ENCODE measurements at regions not wholly inside any gene's neighbourhood (a gene's known extent, or its start where the extent isn't known, plus 50 kb on each side); places are given as distances from the start of the nearest gene placed in this dataset.

DNA sequence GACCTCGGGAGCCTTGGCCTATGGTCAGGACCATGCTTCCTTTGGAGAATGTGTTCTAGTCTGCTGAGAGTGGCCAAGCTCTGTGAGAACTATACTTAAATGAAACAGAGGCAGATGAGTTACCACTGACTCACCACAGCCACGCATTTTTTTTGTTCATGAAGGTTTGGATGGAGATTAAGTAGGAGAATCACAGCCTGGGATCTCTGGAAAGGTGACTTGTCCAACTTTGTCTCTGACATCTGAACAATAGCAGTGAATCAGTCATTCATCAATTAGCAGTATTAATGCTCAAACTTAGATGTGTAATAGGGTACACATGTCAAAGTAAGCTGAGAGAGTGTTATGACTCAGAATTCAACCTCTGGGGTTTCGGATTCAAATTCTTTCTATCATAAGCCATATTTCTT, 100.7 kb upstream of the ANO3 start:
- Histone ChIP-seq H3K4me1 (ENCODE audit: control insufficient read depth in 5 of 5, insufficient read depth in 5 of 5, low read length in 5 of 5) (no peaks in the 10 kb centered on the region), H3K4me3 (no peak overlapping the region), H3K27me3 (ENCODE audit: control insufficient read depth in 3 of 3, insufficient read depth in 3 of 3, low read length in 2 of 3) (no peaks in the 10 kb centered on the region), H3K36me3 (ENCODE audit: control insufficient read depth in 4 of 4, insufficient read depth in 4 of 4, low read length in 4 of 4) (no peaks in the 10 kb centered on the region), H3K27ac (ENCODE audit: low read depth in 1 of 2, low read length in 1 of 2) (no peak overlapping the region), H3K9ac (ENCODE audit: insufficient read depth in 1 of 2, low read length in 2 of 2) (no peak overlapping the region), H3K9me3 (ENCODE audit: control insufficient read depth in 4 of 4, insufficient read depth in 3 of 4, low read length in 3 of 4) (no peaks in the 10 kb centered on the region)
- WGBS, 2 donors = 26 to 82% methylated on average over 3 of the region's 3 CpGs
- no peak for ATAC-seq (ENCODE audit: insufficient read depth, low FRiP score)
- no peak for DNase-seq
- TF ChIP-seq, protein P1, sequence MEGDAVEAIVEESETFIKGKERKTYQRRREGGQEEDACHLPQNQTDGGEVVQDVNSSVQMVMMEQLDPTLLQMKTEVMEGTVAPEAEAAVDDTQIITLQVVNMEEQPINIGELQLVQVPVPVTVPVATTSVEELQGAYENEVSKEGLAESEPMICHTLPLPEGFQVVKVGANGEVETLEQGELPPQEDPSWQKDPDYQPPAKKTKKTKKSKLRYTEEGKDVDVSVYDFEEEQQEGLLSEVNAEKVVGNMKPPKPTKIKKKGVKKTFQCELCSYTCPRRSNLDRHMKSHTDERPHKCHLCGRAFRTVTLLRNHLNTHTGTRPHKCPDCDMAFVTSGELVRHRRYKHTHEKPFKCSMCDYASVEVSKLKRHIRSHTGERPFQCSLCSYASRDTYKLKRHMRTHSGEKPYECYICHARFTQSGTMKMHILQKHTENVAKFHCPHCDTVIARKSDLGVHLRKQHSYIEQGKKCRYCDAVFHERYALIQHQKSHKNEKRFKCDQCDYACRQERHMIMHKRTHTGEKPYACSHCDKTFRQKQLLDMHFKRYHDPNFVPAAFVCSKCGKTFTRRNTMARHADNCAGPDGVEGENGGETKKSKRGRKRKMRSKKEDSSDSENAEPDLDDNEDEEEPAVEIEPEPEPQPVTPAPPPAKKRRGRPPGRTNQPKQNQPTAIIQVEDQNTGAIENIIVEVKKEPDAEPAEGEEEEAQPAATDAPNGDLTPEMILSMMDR (IDR thresholded peaks at IDR 0.05; ENCODE audit: control extremely low read depth, extremely low read depth) = no peak

DNA sequence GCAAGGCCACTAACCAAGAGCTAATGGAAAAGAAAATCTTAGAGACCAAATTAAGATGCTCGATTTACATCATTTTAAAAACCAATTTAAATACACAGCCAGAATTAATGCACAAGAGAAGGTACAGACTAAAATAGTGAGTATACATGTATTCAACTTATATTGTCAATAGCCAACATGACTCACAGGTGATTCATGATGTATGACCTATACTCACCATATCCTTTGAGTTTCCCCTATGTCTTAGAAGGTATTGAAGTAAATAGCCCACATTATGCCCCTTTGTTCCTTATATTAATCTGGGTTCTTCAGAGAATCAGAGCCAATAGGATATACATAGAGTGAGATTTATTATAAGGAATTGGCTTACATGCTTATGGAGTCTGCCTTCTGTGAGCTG, 97.5 kb upstream of the ANO3 start:
- Histone ChIP-seq H3K27me3 (ENCODE audit: control insufficient read depth in 3 of 3, insufficient read depth in 3 of 3, low read length in 2 of 3) (no peaks in the 10 kb centered on the region), H3K9me3 (ENCODE audit: control insufficient read depth in 4 of 4, insufficient read depth in 3 of 4, low read length in 3 of 4) (no peaks in the 10 kb centered on the region), H3K27ac (ENCODE audit: low read depth in 1 of 2, low read length in 1 of 2) (no peak overlapping the region), H3K9ac (ENCODE audit: insufficient read depth in 1 of 2, low read length in 2 of 2) (no peak overlapping the region), H3K36me3 (ENCODE audit: control insufficient read depth in 4 of 4, insufficient read depth in 4 of 4, low read length in 4 of 4) (no peaks in the 10 kb centered on the region), H3K4me3 (no peak overlapping the region), H3K4me1 (ENCODE audit: control insufficient read depth in 5 of 5, insufficient read depth in 5 of 5, low read length in 5 of 5) (no peaks in the 10 kb centered on the region)
- DNase-seq = no peak
- WGBS, 2 donors = 89 to 90% methylated on average over 1 of the region's 1 CpG
- TF ChIP-seq, protein P1 (IDR thresholded peaks at IDR 0.05; ENCODE audit: control extremely low read depth, extremely low read depth) = no peak
- no peak for ATAC-seq (ENCODE audit: insufficient read depth, low FRiP score)

- H3K9ac ChIP-seq (ENCODE audit: insufficient read depth in 1 of 2, low read length in 2 of 2) = no peak overlapping the region
- no peaks in the 10 kb centered on the region for H3K4me1 ChIP-seq (ENCODE audit: control insufficient read depth in 5 of 5, insufficient read depth in 5 of 5, low read length in 5 of 5)
- H3K36me3 ChIP-seq (ENCODE audit: control insufficient read depth in 4 of 4, insufficient read depth in 4 of 4, low read length in 4 of 4) = no peaks in the 10 kb centered on the region
- ATAC-seq (ENCODE audit: insufficient read depth, low FRiP score) = no peak
- no peaks in the 10 kb centered on the region for H3K9me3 ChIP-seq (ENCODE audit: control insufficient read depth in 4 of 4, insufficient read depth in 3 of 4, low read length in 3 of 4)
- TF ChIP-seq, protein P1 (IDR thresholded peaks at IDR 0.05; ENCODE audit: control extremely low read depth, extremely low read depth) = no peak
- no peak for DNase-seq
- no peak overlapping the region for H3K27ac ChIP-seq (ENCODE audit: low read depth in 1 of 2, low read length in 1 of 2)
- no peak overlapping the region for H3K4me3 ChIP-seq
- H3K27me3 ChIP-seq (ENCODE audit: control insufficient read depth in 3 of 3, insufficient read depth in 3 of 3, low read length in 2 of 3) = no peaks in the 10 kb centered on the region
Measured at GRCh38 chr11:26243426-26243825, 88.5 kb upstream of the ANO3 start.

DNA sequence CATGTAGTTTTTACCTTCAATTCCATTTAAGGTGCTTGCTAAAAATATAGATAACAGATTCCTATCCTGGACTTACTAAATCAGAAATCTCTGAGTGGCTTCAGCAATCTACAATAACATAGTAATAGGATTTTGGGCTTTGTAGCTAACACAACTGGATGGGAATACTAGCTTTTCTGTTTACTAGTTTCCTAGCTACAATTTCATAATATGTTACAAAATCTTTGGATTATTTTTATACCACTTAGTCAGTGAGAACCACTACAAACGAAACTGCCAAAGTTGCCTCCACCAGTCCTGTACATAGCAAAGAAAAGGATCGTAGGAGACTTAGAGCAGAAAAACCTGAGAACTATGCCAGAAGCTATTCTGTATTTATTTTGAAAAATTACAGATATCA, 87.7 kb upstream of the ANO3 start:
- WGBS, 2 donors = 50 to 60% methylated on average over 2 of the region's 2 CpGs
- Histone ChIP-seq H3K27ac (ENCODE audit: low read depth in 1 of 2, low read length in 1 of 2) (no peak overlapping the region), H3K9ac (ENCODE audit: insufficient read depth in 1 of 2, low read length in 2 of 2) (no peak overlapping the region), H3K9me3 (ENCODE audit: control insufficient read depth in 4 of 4, insufficient read depth in 3 of 4, low read length in 3 of 4) (no peaks in the 10 kb centered on the region), H3K36me3 (ENCODE audit: control insufficient read depth in 4 of 4, insufficient read depth in 4 of 4, low read length in 4 of 4) (no peaks in the 10 kb centered on the region), H3K4me3 (no peak overlapping the region), H3K4me1 (ENCODE audit: control insufficient read depth in 5 of 5, insufficient read depth in 5 of 5, low read length in 5 of 5) (no peaks in the 10 kb centered on the region), H3K27me3 (ENCODE audit: control insufficient read depth in 3 of 3, insufficient read depth in 3 of 3, low read length in 2 of 3) (no peaks in the 10 kb centered on the region)
- no peak for ATAC-seq (ENCODE audit: insufficient read depth, low FRiP score)
- TF ChIP-seq, protein P1 (IDR thresholded peaks at IDR 0.05; ENCODE audit: control extremely low read depth, extremely low read depth) = no peak
- DNase-seq = no peak
